ENCODE measurements at regions not wholly inside any gene's neighbourhood (a gene's known extent, or its start where the extent isn't known, plus 50 kb on each side); places are given as distances from the start of the nearest gene placed in this dataset.

DNA sequence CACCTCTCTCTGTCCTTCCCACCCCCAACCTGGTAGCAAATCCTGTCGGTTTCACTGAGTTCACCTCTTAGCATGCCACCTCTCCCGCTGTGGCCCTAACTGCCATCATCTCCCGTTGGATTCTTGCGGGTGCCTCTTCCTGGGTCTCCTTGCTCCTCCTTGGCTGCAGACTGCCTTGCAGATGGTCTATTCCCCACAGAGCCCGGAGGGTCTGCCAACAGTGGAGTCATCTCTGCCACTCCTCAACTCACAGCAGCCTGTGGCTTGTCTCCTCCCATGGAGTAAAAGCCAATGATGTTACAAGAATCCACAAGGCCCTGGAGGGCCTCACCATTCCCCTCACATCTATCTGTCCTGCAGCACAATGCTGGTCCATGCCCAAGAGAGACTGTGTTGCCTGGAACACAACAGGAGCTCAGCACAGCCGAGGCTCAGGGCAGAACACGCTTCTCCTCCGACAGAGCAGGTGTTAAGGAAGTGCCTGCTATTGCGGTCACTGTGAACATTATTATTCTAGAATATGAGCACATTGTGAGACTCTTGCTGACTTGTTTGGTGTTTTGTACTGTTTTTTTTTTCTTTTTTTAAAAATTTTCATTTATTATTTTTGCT is 241.8 kb upstream of the SULF2 start:
- TF ChIP-seq EP300 (IDR thresholded peaks at IDR 0.05; ENCODE audit: borderline replicate concordance) (no peak), ZBTB7A (IDR thresholded peaks at IDR 0.05; ENCODE audit: low read depth) (no peak), TEAD4 (IDR thresholded peaks at IDR 0.05) (no peak), CREB1 (IDR thresholded peaks at IDR 0.05; ENCODE audit: low read depth) (no peak), NFIC (IDR thresholded peaks at IDR 0.05) (no peak), EGR1 (IDR thresholded peaks at IDR 0.05) (no peak), CEBPB (IDR thresholded peaks at IDR 0.05) (no peak), TAF1 (IDR thresholded peaks at IDR 0.05; ENCODE audit: low read depth) (no peak), YY1 (IDR thresholded peaks at IDR 0.05; ENCODE audit: low read depth) (no peak), FOXM1 (IDR thresholded peaks at IDR 0.05; ENCODE audit: borderline replicate concordance, low read depth) (no peak), TCF12 (IDR thresholded peaks at IDR 0.05; ENCODE audit: low read depth) (no peak), RAD21 (IDR thresholded peaks at IDR 0.05; ENCODE audit: low read depth) (no peak)
- TF ChIP-seq, protein P1, sequence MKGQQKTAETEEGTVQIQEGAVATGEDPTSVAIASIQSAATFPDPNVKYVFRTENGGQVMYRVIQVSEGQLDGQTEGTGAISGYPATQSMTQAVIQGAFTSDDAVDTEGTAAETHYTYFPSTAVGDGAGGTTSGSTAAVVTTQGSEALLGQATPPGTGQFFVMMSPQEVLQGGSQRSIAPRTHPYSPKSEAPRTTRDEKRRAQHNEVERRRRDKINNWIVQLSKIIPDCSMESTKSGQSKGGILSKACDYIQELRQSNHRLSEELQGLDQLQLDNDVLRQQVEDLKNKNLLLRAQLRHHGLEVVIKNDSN (IDR thresholded peaks at IDR 0.05) = no peak
- TF ChIP-seq, protein P2, sequence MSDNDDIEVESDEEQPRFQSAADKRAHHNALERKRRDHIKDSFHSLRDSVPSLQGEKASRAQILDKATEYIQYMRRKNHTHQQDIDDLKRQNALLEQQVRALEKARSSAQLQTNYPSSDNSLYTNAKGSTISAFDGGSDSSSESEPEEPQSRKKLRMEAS (IDR thresholded peaks at IDR 0.05) = no peak
- TF ChIP-seq, protein P3, sequence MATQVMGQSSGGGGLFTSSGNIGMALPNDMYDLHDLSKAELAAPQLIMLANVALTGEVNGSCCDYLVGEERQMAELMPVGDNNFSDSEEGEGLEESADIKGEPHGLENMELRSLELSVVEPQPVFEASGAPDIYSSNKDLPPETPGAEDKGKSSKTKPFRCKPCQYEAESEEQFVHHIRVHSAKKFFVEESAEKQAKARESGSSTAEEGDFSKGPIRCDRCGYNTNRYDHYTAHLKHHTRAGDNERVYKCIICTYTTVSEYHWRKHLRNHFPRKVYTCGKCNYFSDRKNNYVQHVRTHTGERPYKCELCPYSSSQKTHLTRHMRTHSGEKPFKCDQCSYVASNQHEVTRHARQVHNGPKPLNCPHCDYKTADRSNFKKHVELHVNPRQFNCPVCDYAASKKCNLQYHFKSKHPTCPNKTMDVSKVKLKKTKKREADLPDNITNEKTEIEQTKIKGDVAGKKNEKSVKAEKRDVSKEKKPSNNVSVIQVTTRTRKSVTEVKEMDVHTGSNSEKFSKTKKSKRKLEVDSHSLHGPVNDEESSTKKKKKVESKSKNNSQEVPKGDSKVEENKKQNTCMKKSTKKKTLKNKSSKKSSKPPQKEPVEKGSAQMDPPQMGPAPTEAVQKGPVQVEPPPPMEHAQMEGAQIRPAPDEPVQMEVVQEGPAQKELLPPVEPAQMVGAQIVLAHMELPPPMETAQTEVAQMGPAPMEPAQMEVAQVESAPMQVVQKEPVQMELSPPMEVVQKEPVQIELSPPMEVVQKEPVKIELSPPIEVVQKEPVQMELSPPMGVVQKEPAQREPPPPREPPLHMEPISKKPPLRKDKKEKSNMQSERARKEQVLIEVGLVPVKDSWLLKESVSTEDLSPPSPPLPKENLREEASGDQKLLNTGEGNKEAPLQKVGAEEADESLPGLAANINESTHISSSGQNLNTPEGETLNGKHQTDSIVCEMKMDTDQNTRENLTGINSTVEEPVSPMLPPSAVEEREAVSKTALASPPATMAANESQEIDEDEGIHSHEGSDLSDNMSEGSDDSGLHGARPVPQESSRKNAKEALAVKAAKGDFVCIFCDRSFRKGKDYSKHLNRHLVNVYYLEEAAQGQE (IDR thresholded peaks at IDR 0.05; ENCODE audit: low read depth) = no peak

DNA sequence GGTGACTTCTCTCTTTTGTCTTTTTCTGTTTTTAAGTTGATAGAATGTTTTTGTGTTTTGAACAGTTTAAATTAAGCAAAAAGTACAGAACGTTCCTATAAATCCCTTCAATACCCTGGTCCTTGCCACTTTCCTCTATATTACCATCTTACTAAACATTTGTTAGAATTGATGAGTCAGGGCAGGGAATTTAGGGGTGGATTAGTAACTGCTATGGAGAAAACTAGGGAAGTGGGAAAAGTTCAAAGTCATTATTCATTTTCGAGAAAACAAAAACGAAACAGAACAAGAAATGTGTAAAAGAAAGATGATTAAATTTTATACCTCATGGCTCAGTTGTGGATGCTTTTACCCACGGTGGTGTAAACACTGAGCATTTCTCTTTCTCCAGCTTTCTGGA is 240.4 kb upstream of the SULF2 start:
- TF ChIP-seq, protein P3 (IDR thresholded peaks at IDR 0.05; ENCODE audit: low read depth) = no peak
- no peak for TF ChIP-seq NFIC (IDR thresholded peaks at IDR 0.05)
- no peak for TF ChIP-seq EP300 (IDR thresholded peaks at IDR 0.05; ENCODE audit: borderline replicate concordance)
- no peak for TF ChIP-seq RAD21 (IDR thresholded peaks at IDR 0.05; ENCODE audit: low read depth)
- TF ChIP-seq CEBPB (IDR thresholded peaks at IDR 0.05) = no peak
- TF ChIP-seq ZBTB7A (IDR thresholded peaks at IDR 0.05; ENCODE audit: low read depth) = no peak
- no peak for TF ChIP-seq CREB1 (IDR thresholded peaks at IDR 0.05; ENCODE audit: low read depth)
- no peak for TF ChIP-seq FOXM1 (IDR thresholded peaks at IDR 0.05; ENCODE audit: borderline replicate concordance, low read depth)
- no peak for TF ChIP-seq TCF12 (IDR thresholded peaks at IDR 0.05; ENCODE audit: low read depth)
- TF ChIP-seq, protein P1 (IDR thresholded peaks at IDR 0.05) = no peak
- TF ChIP-seq TAF1 (IDR thresholded peaks at IDR 0.05; ENCODE audit: low read depth) = no peak
- TF ChIP-seq, protein P2 (IDR thresholded peaks at IDR 0.05) = no peak
- no peak for TF ChIP-seq TEAD4 (IDR thresholded peaks at IDR 0.05)
- no peak for TF ChIP-seq EGR1 (IDR thresholded peaks at IDR 0.05)
- no peak for TF ChIP-seq YY1 (IDR thresholded peaks at IDR 0.05; ENCODE audit: low read depth)

DNA sequence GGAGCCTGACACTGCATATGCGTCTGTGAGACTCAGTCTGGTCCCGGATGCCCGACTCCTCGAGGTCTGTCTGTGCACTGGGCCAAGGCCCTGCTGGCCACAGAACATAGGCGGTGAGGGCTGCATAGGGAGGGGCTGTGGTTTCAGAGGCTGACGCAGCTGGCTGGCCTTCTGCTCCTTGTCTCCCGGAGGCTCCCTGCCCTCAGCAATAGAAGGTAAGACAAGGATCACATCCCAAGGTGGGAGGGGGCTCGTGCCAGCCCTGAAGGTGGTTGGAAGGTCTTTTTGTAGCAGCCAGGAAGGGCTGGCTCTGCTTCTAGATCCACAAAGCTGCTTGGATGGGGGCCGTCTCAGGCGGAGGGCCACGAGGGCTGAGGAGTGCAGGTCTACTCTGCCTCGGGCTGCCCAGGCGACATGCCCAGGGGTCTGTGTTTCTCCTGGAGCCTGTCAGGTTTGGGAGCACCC is 239.8 kb upstream of the SULF2 start:
- TF ChIP-seq, protein P1 (IDR thresholded peaks at IDR 0.05) = no peak
- TF ChIP-seq ZBTB7A (IDR thresholded peaks at IDR 0.05; ENCODE audit: low read depth) (no peak), RAD21 (IDR thresholded peaks at IDR 0.05; ENCODE audit: low read depth) (no peak), CREB1 (IDR thresholded peaks at IDR 0.05; ENCODE audit: low read depth) (no peak), TEAD4 (IDR thresholded peaks at IDR 0.05) (no peak), CEBPB (IDR thresholded peaks at IDR 0.05) (no peak), FOXM1 (IDR thresholded peaks at IDR 0.05; ENCODE audit: borderline replicate concordance, low read depth) (no peak), TAF1 (IDR thresholded peaks at IDR 0.05; ENCODE audit: low read depth) (no peak), EP300 (IDR thresholded peaks at IDR 0.05; ENCODE audit: borderline replicate concordance) (no peak), EGR1 (IDR thresholded peaks at IDR 0.05) (no peak)
- TF ChIP-seq, protein P2 (IDR thresholded peaks at IDR 0.05) = no peak

DNA sequence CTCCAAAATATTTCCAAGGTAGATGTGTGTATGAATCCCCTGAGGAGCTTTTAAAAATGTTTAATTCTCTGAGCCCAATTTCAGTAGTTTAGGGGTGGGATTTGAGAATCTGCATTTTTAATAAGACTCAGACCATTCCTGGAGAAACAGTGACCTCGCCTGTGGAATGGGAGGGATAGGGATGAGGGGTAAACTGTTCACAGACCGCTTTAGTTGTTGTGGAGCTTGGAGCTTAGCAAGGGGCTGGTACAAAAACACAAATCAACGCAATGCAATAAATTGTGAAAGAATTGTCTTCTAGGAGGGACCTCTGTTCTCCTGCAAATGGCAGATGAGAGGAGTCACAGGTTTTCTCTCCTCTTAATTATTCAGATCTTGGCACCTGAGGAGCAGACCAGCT is 239.3 kb upstream of the SULF2 start:
- TF ChIP-seq EGR1 (IDR thresholded peaks at IDR 0.05) (no peak), TCF12 (IDR thresholded peaks at IDR 0.05; ENCODE audit: low read depth) (no peak), YY1 (IDR thresholded peaks at IDR 0.05; ENCODE audit: low read depth) (no peak), FOXM1 (IDR thresholded peaks at IDR 0.05; ENCODE audit: borderline replicate concordance, low read depth) (no peak), ZBTB7A (IDR thresholded peaks at IDR 0.05; ENCODE audit: low read depth) (no peak), NFIC (IDR thresholded peaks at IDR 0.05) (no peak)
- TF ChIP-seq, protein P1 (IDR thresholded peaks at IDR 0.05) = no peak
- TF ChIP-seq, protein P2 (IDR thresholded peaks at IDR 0.05) = no peak
- TF ChIP-seq, protein P3 (IDR thresholded peaks at IDR 0.05; ENCODE audit: low read depth) = no peak

Data from Ishikawa (cell line).